Femur (tissue), 1 donor: ENCODE measurements at regions not wholly inside any gene's neighbourhood (a gene's known extent, or its start where the extent isn't known, plus 50 kb on each side); places are given as distances from the start of the nearest gene placed in this dataset.

Experiments used
- DNase-seq: peaks from one replicate; pipeline ENCODE4 v3.0.0-alpha.2; 2017

DNA sequence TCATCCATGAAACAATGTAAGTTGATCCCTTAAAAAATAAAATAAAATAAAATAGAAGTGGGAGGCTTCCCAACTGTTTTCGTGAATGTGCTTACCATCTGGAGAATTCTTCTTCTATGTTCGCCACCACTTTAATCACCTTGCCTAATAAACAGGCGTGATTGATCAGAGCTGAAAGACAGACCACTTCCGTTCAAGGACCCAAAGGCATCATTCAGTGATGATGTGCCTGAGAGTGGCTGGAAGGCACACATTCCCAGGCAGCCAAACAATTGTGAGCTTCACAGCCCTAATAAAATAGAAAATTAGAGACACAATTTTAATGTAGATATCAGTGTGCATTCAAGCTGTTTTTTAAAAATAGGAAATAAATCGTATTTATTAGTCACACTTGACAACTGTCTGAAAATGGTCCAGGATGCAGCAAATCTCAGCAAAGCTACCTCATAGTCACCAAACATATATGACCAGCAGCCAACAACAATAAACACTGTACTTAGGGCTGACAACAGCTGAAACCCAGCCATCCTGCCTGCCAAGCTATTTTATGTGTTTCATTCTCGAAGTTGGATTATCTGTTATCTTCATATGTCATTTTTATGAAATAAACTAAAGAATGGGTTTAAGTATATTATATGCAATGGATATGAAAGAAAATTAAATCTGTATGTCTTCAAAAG, 163.2 kb upstream of the FAM9B start:
- DNase-seq, result no peak

GRCh38 chrX:9204560-9204959, 170.6 kb upstream of the FAM9B start:
- no peak for DNase-seq

DNA sequence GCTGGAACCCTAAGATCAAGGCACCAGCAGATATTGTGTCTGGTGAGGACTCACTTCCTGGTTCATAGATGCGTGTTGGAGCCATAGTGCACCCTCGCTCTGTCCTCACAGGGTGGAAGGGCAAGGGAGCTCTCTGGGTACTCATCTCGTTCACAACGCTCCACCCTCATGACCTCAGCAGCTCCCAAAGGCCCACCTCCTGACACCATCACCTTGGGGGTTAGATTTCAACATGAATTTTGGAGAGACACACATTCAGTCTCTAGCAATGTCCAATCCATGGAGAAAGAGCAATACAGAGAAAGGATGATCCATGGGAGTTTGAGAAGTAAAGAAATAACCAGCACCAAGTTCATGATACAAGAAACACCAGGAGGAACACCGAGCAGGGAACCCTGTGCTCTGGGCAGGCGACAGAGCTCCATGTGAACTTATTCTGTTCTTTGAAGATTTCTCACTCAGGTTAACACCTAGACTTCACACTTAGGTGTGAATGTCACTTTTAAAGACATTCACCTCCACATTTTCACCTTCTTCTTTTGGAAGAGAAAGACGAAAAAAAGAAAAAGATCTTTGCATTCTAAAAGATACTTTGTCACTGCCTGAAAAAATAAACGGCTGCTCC, 171.8 kb upstream of the FAM9B start:
- no peak for DNase-seq

GRCh38 chrX:9207142-9207541, 173.2 kb upstream of the FAM9B start:
- no peak for DNase-seq

DNA sequence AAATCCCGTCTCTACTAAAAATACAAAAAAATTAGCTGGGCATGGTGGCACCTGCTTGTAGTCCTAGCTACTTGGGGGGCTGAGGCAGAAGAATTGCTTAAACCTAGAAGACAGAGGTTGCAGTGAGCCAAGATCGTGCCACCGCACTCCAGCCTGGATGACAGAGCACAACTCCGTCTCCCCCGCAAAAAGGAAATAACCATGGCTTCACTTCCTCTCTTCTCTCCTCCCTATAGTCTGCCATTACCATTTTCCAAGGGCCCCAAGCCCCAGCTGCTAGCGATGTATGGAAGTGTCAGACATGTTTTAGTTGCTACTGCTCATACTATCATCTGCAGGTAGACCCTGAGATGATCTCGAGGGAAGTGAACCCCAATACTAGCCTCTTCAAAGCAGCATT, 177.3 kb upstream of the FAM9B start:
- no peak for DNase-seq

- DNase-seq, result no peak
Observed at GRCh38 chrX:9221781-9222180, 187.9 kb upstream of the FAM9B start.

GRCh38 chrX:9222299-9222698, 188.4 kb upstream of the FAM9B start:
- DNase-seq, result no peak

DNA sequence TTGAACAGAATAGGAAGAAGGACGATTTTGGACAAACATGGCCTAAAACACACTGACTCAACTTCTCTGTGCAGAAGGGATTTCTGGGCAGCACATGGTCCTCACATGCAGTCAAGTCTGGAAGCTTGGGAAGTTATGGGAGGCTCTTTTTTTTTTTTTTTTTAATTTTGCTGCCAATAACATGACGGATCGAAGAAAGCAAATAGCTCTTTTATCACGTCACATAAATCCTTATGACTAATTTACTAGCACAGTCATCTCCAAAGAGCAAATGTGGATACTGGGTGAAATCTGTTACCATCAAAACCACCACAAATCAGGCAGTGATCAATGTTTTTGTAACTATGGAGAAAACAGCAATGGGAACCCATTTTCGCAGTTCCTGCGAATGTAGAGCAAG, 193.3 kb upstream of the FAM9B start:
- no peak for DNase-seq

GRCh38 chrX:9231491-9231890, 197.6 kb upstream of the FAM9B start:
- no peak for DNase-seq

DNA sequence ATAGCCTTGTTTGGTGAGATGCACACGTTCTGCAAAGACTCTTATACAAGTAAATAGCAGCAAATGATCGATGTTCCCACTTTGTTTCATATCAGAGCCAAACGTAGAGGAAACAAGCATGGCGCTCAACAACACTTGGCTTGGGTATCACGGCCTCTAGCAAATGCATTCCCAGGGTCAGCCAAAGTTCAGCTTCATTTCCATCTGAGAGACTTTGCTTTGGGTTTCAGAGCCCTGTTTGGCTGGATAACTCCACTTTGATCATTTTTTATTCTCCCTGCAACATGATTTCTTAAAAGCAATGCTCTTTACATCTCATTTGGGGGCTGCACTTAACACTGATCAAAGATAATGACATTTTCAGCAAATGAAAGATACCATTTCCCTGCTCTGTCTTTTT, 199.2 kb upstream of the FAM9B start:
- no peak for DNase-seq

DNA sequence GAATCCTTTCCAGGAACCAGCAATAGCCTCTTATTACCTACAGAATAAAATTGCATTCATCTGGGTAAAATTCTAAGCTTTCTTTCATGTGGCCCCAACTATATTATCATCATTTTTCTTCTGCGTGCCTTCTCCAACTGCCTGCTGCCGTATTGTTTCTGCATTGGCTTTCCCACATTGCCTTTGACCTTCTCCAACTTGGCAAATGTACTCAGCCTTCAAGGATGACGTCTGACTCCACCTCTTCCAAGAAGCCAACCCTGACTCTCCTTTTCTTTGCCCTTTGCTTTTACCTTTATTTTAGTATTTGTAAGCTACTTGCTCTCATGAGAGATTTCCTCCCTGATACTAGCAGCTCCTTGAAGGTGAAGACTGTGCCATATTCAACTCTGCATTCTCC, 200.4 kb upstream of the FAM9B start:
- DNase-seq, result no peak

DNA sequence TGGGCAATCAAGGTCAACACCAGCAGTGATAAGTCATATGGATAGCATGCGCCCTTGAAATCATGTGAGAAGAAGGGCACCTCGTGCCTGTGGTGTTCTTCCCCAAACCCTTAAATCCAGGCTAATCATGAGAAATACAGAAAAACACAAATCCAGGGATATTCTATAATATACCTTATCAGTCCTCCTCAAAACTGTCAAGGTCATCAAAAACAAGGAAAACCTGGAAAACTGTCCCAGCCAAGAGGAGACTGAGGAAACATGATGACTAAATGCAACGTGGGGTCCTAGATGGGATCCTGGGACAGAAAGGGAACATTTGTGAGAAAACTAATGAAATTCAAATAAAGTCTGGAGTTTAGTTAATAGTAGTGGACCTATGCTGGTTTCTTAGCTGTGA, 201.8 kb upstream of the FAM9B start:
- DNase-seq, result no peak

- DNase-seq, result no peak
Observed at GRCh38 chrX:9240956-9241355, 207.0 kb upstream of the FAM9B start.

GRCh38 chrX:9241427-9241826, 207.5 kb upstream of the FAM9B start:
- DNase-seq, result no peak

DNA sequence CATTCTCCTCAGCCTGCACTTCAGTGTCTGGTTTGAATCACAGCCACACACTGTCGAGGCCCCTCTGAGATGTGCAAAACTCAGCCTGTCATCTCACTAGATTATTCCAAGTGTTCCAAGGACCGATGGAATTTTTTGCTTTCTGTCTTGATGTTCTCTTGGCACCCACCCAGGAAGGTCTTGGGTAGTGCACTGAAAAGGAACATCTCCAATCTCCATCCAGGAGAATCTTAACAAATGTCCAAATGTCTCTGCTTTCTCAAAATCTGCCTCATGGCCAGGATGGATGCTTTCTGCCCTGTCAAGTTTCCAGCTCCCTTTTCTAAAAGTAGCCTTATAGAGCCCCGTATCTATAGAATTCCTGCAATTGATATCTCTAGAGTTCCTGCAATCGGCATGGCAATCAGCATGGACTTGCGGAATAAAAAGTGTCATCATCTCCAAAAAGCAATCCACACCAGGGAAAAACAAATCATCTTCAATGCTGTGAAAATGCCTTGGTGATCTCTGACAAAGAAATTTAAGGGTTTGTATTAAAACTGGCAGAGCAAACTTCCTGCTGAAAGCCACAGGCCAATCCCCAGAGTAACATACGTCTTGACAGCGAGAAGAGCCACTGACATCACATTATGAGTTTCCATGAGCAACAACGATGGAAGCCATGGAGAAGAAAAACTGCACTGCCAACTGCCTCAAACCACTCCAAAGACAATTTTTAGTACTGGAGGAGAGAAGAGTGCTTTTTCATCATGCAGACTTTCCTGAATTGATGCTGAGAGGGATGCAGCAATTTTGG, 215.3 kb upstream of the FAM9B start:
- DNase-seq, result peak; percentile 39

GRCh38 chrX:9252182-9252581, 212.7 kb upstream of the TBL1X start:
- DNase-seq, result no peak

- DNase-seq, result no peak
Observed at GRCh38 chrX:9253211-9253610, 211.6 kb upstream of the TBL1X start.

DNA sequence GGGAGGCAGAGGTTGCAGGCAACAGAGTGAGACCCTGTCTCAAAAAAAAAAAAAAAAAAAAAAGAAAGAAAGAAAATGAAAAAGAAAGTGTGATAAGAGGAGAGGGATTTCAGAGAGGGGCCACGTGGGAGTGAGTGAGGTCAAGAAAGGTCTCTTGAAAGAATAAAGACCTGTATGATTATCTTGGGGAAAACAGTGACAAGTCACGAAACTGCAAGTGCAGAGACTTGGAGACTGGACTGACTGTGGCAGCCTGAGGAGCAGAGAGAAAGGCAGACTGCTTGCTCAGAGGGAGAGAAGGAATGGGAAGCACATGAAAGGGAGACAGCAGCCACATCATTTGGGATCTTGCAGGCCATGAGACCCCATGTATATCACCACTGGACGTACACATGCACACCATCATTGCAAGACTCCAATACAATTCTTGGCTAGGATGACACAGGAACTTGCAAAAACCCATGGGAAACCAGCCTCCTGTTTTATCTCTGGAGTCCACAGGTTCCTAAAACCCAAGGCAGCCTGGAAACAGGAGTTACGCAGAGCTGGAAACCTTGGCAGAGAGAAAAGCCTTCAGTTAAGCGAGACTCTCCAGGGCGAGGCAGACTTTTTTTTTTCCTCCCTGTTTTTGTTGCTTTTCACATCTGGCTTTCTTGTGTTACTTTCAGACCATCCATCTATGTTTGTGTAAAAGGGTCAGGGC, 207.0 kb upstream of the TBL1X start:
- DNase-seq, result no peak

- no peak for DNase-seq
Observed at GRCh38 chrX:9258421-9259104, 206.3 kb upstream of the TBL1X start.

DNA sequence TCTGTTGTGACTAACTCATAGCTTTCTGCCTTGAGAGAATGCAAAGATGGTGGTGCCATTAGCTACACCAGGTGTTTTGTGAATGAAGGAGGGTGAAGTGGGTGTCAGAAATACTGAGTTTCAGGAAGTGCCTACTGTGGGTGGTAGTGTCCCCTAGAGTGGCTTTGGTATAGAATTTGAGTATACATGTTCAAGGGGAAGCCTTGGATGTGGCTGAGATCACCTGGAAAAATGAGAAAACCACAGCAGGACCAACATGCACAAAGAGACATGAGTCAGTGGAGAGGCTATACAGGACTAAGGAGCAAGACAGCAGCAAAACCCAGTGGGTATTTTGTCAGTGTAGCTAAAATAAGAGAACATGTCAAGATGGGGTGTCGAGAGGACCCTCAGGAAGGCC, 204.3 kb upstream of the TBL1X start:
- DNase-seq, result no peak

GRCh38 chrX:9267415-9267814, 197.4 kb upstream of the TBL1X start:
- DNase-seq, result no peak

DNA sequence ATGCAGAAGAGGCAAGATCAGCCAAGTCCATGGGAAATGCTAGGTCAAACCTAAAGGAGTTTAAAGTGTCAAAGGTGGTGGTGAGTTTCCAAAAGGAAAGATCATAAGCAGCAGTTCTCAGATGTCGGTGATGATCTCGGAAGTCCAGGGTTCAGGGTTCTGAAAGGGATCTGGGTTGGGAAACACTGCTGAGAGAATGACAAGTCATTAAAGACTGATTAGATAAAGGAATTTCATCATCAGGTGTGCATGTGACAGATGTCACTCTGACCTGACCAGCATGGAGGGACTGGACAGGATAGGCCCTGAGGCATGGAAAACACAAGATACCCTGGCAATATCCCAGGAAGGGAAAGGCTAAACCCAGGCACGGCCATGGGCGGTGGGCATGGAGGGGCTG, 195.7 kb upstream of the TBL1X start:
- no peak for DNase-seq
